ENCODE measurements at regions not wholly inside any gene's neighbourhood (a gene's known extent, or its start where the extent isn't known, plus 50 kb on each side); places are given as distances from the start of the nearest gene placed in this dataset.
"Not testable (repeated sequence)": the region's sequence is repeated elsewhere in the genome, so short reads cannot be mapped to it uniquely, and the experiment has no call there.

DNA sequence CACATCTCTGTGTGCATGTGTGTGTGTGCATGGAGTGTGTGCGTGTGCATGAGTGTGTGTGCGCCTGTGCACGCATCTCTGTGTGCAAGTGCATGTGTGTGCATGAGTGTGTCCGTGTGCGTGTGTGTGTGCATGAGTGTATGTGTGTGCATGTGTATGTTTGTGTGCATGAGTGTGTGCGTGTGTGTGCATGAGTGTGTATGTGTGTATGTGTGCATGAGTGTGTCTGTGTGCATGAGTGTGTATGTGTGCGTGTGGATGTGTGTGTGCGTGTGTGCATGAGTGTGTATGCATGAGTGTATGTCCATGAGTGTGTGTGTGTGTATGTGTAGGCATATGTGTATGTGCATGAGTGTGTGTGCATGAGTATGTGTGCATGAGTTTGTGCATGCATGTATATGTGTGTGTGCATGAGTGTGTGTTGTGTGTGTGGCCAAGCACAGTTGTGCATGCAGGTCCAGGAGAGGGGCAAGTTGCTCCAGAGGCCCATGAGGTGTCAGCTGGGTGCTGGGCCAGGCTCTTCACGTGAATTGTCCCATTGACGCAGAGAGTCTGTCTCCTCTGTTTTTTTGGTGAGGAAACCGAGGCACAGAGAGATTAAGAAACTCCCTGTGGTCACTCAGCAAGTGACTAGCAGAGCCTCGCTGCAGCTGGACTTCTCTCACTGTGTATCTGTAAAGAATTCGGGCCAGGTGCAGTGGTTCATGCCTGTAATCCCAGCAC lies 75.5 kb downstream of the ASB1 start:
- no peak for DNase-seq

DNA sequence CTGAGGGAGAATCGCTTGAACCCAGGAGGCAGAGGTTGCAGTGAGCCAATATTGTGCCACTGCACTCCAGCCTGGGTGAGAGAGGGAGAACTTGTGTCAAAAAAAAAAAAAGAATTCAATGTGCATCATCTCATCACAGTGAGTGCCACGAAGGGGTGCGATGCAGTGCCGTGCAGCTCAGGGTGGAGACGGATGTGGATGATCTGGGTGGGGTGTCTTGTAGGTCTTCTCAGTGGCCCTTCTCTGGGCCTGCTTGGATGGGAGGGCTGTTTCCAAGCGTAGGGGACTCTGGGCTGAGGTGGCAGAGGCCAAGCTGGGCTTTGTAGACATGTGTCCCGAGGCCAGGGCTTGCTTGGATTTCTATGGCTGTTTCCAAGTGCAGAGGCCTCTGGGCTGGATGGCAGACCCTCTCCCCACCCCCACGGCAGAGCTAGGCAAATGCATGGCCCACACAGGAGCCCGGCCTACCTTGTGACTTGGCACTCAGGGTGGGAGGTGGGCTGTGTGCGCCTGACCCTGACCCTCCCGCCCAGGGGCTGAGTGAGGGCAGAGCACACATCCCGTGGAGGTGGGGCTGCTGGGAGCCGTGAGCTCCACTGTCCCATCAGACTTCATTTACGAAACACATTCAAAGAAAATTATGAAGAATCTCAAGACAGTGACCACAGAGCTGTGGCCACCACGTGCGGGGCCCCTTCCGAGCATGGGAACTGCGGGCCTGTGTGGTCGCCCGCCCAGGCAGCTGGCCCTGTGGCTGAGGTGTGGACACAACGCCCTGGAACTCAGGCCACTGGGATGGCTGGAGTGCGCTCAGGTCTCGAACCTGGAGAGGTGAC lies 76.4 kb downstream of the ASB1 start:
- no peak for DNase-seq

DNA sequence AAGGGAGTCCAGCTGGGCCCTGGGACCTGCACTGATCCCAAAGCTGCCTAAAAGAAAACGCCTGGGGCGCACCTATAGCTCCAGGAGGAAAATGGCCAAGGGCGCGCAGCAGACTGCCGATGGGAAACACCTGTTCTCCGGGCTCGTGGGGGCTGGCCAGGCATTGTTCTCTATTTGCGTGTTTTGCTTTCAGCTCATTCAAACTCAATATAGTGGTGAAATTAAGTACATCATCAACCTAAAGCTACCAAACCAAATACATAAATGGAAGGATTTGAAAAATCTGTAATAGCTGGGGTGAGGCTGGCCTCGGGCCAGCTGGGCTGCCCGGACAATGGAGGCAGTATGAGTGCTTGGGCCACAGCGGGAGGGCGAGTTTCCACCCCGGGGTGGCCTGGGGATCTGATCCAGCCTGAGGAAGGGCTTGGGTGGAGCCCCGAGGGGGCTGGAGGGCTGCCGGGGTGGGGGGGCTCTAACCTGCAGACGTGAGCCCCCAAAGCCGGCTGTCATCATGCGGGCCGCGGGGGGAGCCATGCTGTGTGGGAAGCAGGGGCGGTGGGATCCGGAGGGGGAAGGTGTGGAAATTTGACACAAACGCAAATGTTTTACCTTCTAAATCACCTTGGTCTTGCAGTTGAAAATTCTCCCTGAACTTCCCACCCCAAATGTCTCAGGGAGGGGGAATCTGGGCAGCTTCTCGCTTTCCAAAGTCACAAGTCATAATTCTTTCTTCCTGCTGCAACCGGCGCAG lies 77.6 kb downstream of the ASB1 start:
- DNase-seq: no peak

DNA sequence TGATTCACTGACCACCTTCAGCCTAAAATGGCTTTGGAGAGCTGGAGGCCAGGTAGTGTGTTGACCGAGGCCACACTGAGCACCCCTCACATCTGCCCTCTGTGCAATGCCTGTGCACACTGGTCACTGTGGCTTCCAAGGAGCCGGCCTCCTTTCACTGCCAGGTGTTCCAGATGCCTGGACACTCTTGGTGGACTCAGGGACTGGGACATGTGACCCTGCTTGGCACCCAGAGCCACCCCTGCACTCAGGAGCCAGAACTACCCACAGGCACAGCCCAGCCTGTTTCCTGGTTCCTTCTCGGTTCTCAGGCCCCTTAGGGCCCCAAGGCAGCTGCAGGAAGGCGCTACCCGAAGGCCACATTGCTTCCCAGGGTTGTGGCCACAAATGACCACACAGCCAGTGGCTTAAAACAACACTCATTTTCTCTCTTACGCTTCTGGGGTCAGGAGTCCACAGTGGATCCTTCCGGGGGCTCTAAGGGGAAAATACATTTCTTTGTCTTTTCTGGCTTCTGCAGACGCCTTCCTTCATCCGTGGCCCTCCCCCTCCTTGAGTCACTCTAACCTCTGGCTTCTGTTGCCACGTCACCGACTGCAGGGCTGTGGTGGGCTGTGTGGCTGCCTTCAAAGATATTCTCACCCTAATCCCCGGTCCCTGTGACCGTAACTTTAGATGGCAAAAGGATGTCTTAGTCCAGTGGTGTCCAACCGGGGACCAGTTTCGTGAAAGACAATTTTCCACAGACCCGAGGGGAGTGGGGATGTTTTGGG lies 78.6 kb downstream of the ASB1 start:
- no peak for DNase-seq

DNA sequence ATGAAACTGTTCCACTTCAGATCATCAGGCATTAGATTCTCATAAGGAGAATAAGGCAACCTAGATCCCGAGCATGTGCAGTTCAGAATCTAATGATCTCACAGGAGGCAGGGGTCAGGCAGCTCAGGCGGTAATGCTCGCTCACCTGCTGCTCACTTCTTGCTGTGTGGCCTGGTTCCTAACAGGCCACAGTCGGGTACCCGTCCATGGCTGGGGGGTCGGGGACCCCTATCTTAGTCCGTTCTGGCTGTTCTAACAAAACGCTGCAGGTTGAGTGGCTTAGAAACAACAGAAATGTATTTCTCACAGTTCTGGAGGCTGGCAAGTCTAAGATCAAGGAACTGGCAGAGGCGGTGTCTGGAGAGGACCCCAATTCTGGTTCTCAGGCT lies 79.2 kb downstream of the ASB1 start:
- no peak for DNase-seq

DNA sequence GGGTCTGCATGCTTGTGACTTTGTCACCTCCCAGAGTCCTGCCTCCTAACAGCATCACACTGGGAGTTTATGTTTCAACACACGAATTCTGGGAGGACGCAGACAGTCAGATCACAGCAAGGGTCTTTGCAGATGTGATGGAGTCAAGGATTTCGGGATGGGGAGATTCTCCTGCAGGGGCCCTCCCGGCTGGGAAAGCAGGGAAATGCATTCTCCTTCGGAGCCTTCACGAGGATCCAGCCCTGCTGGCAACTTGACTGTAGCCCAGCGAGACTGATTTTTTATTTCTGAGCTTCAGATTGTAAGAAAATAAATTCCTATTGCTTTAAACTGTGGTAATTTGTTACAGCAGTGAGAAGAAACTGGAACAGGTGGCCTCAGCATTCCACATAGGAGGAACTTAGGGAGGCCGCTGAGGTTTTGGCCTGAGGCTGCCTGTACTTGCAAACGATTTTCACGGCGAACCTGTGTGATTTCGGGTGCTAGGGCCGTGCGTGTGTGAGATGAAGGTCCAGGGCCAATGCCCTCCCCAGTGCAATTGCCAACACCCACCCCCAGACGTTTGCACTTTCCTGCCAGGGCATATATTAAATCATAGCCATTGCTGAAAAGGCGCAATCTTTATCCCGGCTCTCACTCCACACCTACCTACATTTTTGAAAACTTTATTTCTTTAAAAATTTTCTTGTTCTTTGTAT lies 79.8 kb downstream of the ASB1 start:
- no peak for DNase-seq

DNA sequence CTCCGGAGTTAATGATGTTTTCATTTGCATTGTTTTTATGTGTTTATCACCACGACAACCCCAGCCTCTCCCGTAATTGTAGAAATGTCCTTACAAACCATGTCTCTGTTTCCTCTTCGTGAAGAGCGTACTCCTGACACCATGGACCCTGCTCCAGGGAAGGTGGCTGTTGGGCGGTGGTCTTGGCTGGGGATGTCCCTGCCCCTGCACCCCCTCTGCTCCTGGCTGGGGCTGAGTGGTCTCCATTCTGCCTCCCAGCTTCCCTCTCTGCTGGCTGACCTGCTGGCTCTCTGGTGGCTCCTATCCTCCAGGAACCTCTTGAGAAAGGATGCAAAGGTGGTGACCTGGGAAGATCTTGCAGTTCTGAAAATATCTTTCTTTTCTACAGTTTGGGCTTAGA lies 81.1 kb downstream of the ASB1 start:
- DNase-seq: no peak

DNA sequence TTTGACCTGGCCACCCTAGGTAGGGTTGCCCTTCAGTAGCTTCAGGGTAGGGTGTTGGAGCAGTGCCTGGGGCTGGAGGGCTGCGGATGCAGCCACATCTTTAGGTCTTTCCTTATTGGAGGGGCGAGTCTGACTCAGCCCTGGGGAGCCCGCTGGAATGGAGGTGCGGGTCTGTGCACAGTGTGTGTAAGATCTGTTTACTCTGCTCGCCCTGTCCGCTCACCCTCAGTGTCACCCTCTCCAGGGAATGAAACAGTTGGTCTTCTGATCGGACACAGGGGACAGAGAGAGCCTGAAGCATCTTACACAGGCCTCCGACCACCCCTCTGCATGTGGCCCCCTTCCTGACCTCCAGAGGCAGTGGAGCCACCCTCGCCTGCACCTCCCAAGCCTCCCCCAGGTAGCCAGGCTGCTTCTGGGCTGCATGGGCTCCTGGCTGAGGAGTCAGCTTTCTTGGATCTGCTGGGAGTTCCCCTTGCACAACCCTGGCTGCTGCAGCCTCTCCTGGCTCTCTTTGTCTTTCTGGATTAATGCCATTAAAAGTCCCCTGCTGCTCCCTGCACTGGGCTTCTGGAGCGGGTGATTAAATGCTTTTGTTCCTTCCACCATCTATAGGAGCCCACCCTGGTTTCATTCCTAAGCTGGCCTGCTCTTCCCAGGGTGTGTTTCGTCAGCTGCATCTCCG lies 82.6 kb downstream of the ASB1 start:
- no peak for DNase-seq

DNA sequence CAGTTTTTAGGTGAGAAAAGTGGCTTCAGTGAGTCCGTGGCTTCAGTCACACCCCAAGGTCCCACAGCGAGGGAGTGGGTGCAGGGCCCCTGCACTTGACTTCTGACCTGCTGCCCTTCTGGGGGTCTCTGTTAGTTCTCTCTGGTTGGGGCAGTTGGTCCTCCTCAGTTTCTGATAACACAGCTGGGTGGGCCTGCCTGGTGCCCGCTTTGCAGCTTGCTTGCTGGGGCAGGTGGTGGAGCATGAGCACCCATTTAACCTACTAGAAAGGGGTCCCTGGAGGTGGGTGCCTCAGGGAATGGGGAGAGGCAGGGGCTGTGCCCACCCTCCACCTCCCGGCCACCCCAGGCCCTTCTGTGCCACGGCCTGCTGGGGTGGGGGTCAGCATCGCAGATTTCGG lies 83.2 kb downstream of the ASB1 start:
- DNase-seq: no peak

DNA sequence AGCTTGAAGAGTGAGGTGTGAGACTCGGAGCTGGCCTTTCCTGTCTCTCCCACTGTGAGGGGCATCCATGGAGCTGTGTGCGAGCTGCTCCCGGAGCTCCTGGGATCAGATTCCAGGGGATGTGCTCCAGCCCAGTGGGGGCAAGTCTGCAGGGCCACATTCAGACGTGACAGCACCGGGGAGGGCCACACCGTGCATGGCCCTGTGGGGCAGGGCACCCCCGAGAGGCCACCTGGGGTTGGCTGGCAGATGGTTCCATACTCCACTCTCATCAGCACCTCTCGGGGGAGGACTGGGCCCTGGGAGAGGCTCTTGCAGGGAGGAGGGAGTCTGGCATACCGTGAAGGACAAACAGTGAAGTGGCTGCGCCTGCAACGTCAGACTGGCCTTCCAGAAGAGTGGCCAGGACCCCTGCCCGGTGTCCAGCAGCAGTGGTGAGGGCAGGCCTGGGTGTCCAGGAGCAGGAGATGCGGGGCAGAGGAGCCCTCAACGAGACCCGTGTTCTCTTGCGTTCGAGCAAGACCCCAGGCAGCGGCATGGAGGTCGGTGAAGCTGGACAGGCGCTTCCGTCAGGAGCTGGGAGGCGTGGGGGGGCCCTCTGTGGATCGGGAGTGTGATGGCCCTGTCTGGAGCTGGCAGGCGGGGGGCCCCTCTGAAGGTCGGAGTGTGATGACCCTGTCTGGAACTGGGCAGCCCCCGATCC lies 84.3 kb downstream of the ASB1 start:
- DNase-seq: no peak

DNA sequence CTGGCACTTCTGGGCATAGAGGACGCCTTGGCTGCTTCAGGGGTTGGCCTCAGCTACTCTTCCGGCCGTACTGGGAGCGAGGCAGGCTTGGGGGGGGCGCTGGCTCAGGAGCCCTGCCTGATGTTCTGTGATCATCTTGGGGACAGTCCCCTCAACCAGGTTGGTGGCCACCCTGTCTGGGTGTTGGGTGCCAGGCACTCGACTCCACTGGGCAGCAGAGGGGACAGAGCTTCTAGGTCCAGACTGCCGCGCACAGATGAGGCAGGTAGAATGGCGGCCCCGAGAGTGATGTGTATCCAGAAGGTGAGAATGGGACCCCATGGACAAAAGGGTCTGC lies 84.9 kb downstream of the ASB1 start:
- no peak for DNase-seq

DNA sequence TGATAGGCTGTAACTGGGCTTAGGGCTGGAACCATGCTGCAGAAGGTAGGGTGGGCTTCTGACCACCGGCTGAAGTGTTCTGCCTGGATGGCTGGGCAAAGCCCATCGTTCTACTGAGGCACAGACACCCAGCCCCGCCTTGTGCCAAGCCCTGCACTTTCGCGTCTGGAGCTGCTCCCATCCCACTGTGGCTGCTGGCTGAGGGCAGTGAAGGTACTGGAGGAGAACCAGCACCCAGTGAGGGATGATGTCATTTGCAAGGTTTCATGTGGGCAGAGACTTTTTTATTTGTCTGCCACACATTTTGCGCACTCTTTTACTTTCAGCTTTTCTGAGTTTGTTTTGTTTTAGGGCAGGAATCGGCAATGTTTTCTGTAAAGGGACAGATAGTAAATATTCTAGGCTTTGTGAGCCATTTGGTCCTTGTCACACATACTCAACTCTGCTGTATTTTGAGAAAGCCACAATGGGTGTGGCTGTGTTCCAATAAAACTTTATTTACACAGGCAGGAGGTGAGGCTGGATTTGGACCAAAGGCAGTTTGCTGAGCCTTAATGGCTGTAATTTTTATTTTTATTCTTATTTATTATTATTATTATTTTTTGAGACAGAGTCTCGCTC lies 85.6 kb downstream of the ASB1 start:
- no peak for DNase-seq

DNA sequence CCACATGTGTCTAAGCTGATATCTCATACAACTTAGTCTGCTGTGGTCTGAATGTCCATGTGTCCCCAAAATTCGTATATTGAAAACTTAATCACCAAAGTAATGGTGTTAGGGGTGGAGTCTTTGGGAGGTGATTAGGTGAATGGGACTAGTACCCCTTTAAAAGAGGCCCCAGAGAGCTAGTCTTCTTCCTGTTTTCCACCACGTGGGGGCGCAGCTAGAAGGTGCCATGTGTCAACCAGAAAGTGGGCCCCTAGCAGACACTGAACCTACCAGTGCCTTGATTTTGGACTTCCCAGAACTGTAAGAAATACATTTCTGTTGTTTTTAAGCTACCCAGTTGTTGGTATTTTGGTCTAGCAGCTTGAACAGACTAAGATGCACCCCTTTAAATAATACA lies 86.6 kb downstream of the ASB1 start:
- DNase-seq: peak; percentile 37

DNA sequence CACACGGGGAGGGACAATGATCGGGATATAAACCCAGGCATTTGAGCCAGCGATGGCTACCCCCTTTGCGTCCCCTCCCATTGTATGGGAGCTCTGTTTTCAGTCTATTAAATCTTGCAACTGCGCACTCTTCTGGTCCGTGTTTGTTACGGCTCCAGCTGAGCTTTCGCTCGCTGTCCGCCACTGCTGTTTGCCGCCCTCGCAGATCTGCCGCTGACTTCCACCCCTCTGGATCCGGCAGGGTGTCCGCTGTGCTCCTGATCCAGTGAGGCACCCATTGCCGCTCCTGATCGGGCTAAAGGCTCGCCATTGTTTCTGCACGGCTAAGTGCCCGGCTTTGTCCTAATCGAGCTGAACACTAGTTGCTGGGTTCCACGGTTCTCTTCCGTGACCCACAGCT lies 87.3 kb downstream of the ASB1 start:
- DNase-seq: not testable (repeated sequence)

DNA sequence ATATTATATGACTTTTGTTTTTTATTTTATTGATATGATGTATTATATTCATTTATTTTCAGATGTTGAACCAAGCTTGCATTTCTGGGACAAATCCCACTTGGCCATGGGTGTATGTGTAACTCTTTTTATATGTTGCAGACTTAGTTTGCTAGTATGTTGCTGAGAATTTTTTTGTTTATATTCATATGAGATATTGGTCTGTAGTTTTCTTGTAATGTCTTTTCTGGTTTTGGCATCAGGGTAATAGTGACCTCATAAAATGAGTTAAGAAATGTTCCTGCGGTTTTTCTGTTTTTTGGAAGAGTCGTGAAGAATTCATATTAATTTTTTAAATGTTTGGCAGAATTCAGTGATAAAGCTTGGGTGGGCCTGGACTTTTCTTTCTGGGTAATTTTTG lies 88.7 kb downstream of the ASB1 start:
- DNase-seq: no peak

DNA sequence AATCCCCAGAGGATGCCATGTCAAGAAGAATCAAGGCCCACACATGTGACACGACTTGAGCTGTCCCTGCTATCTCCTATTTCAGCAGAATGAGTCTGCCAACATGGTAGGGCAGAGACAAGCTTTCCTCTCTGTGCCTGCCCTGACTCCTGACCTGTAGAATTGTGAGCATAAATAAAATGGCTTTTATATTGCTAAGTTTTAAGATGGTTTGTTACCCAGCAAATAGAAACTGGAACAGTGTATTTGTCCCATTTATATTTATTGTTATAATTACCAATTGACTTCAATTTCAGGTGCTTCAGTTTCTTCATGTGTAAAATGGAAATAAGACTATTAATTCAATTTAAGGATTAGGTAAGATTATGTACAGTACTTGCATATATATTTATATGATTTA lies 90.5 kb downstream of the ASB1 start:
- no peak for DNase-seq

DNA sequence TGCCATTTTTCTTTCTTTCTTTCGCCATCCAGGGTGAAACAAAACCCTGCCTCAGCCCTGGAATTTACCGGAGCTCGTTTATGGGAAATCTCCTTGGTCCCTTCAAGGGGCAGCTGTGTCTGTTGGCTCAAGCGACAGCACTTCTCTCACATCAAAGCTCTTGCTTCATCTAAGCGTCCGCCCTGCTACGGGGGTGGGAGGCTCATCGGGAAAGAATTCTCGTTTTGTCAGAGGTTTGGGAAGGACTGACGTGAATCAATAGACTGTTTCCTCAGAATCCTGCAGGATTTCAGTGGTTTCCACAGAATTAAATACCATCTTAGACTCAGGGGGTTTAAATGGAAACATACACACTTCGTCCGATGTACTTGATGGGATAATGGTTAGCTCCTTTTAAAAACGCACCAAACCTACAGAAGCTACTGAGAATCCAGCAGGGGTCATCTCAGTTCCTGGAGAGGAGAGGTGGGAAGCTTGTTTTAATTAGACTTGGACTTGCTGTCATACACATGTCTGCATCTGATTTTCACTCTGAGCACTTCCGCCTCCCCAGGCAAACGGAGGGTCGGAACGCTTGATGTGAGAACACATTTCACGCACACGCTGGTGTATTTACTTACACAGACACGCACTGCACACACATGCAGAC lies 91.6 kb downstream of the ASB1 start:
- DNase-seq: no peak

DNA sequence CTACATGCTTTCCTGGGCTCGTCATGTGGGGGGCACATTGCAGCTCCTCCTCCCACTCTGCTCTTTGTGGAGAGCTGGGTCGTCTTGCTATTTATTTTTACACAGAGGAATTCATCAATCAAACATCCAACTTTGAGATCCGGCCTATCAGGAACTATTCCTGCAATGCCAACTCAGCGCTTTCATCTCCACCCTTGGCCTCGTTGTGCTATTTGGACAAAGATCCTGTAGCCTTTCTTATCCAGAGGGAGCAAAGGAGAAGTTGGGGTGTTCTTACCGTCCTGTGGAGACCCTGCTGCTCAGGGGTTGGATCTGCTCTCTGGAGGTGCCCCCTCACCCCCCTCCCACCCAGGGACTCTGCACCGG lies 92.1 kb downstream of the ASB1 start:
- no peak for DNase-seq

DNA sequence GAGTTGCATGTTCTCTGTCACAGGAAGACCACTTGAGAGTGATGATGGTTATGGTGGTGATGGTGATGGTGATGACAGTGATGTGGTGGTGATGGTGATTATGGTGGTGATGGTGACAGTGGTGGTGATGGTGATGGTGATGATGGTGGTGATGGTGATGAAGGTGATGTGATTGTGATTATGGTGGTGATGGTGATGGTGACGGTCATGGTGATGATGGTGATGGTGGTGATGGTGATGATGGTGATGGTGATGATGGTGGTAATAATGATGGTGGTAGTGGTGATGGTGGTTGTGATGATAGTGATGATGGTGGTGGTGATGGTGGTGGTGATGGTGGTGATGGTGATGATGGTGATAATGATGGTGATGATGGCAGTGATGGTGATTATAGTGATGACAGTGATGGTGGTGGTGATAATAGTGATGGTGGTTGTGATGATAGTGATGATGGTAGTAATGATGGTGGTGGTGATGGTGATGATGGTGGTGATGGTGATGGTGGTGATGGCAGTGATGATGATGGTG lies 93.7 kb downstream of the ASB1 start:
- DNase-seq: no peak

DNA sequence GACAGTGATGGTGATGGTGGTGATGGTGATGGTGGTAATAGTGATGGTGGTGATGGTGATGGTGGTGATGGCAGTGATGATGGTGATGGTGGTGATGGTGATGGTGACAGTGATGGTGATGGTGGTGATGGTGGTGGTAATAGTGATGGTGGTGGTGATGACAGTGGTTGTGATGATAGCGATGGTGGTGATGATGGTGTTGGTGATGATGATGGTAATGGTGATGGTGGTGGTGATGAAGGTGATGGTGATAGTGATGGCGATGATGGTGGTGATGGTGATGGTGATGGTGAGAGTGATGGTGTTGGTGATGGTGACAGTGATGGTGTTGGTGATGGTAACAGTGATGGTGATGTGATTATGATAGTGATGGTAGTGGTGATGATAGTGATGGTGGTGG lies 94.3 kb downstream of the ASB1 start:
- no peak for DNase-seq
